ENCODE measurements at regions not wholly inside any gene's neighbourhood (a gene's known extent, or its start where the extent isn't known, plus 50 kb on each side); places are given as distances from the start of the nearest gene placed in this dataset.

- Histone ChIP-seq H3K9me3 (ENCODE audit: low read length) (no peaks in the 10 kb centered on the region), H3F3A (ENCODE audit: insufficient read depth, low read length, poor library complexity, severe bottlenecking) (no peaks in the 10 kb centered on the region), H3K9ac (ENCODE audit: low read length) (no peak overlapping the region), H3K4me3 (ENCODE audit: low read length) (no peak overlapping the region), H3K79me2 (replicated peaks; ENCODE audit: insufficient read depth, low read length) (no peaks in the 10 kb centered on the region), H3K36me3 (ENCODE audit: insufficient read depth, low read length) (no peaks in the 10 kb centered on the region), H2AFZ (ENCODE audit: low read depth, low read length) (no peak overlapping the region), H3K4me2 (ENCODE audit: low read length) (no peak overlapping the region), H3K27ac (ENCODE audit: low read length) (no peak overlapping the region), H3K9me2 (ENCODE audit: insufficient read depth, low read length) (no peaks in the 10 kb centered on the region), H4K20me1 (ENCODE audit: insufficient read depth) (no peaks in the 10 kb centered on the region), H3K27me3 (ENCODE audit: insufficient read depth, low read depth, low read length) (no peaks in the 10 kb centered on the region)
- TF ChIP-seq TAF1 (IDR thresholded peaks at IDR 0.05; ENCODE audit: low read depth) (no peak), SMC3 (conservative IDR thresholded peaks at IDR 0.05; ENCODE audit: poor library complexity) (no peak), EZH2 (IDR thresholded peaks at IDR 0.05; ENCODE audit: borderline replicate concordance, insufficient read depth, low read length, poor library complexity, severe bottlenecking) (no peak), REST (IDR thresholded peaks at IDR 0.05; ENCODE audit: borderline replicate concordance) (no peak), CTCF (IDR thresholded peaks at IDR 0.05; ENCODE audit: poor library complexity, severe bottlenecking) (no peak), POLR2AphosphoS5 (IDR thresholded peaks at IDR 0.05) (no peak), EP300 (conservative IDR thresholded peaks at IDR 0.05; ENCODE audit: poor library complexity, severe bottlenecking) (no peak), RAD21 (conservative IDR thresholded peaks at IDR 0.05) (no peak), MXI1 (conservative IDR thresholded peaks at IDR 0.05; ENCODE audit: poor library complexity, severe bottlenecking) (no peak)
Measured at GRCh38 chr7:25059576-25059975, 65.5 kb downstream of the CYCS start.

- H3K79me2 ChIP-seq (replicated peaks; ENCODE audit: insufficient read depth, low read length): no peaks in the 10 kb centered on the region
- no peaks in the 10 kb centered on the region for H3F3A ChIP-seq (ENCODE audit: insufficient read depth, low read length, poor library complexity, severe bottlenecking)
- TF ChIP-seq REST (IDR thresholded peaks at IDR 0.05; ENCODE audit: borderline replicate concordance): no peak
- no peak for TF ChIP-seq SMC3 (conservative IDR thresholded peaks at IDR 0.05; ENCODE audit: poor library complexity)
- TF ChIP-seq RAD21 (conservative IDR thresholded peaks at IDR 0.05): no peak
- TF ChIP-seq POLR2AphosphoS5 (IDR thresholded peaks at IDR 0.05): no peak
- TF ChIP-seq MXI1 (conservative IDR thresholded peaks at IDR 0.05; ENCODE audit: poor library complexity, severe bottlenecking): no peak
- TF ChIP-seq EP300 (conservative IDR thresholded peaks at IDR 0.05; ENCODE audit: poor library complexity, severe bottlenecking): no peak
- no peak for TF ChIP-seq EZH2 (IDR thresholded peaks at IDR 0.05; ENCODE audit: borderline replicate concordance, insufficient read depth, low read length, poor library complexity, severe bottlenecking)
- TF ChIP-seq TAF1 (IDR thresholded peaks at IDR 0.05; ENCODE audit: low read depth): no peak
- no peak overlapping the region for H3K27ac ChIP-seq (ENCODE audit: low read length)
- H3K9me2 ChIP-seq (ENCODE audit: insufficient read depth, low read length): no peaks in the 10 kb centered on the region
- H3K4me2 ChIP-seq (ENCODE audit: low read length): no peak overlapping the region
- no peaks in the 10 kb centered on the region for H4K20me1 ChIP-seq (ENCODE audit: insufficient read depth)
- no peaks in the 10 kb centered on the region for H3K9me3 ChIP-seq (ENCODE audit: low read length)
- no peak overlapping the region for H3K4me3 ChIP-seq (ENCODE audit: low read length)
- H3K36me3 ChIP-seq (ENCODE audit: insufficient read depth, low read length): no peaks in the 10 kb centered on the region
- H3K9ac ChIP-seq (ENCODE audit: low read length): no peak overlapping the region
- no peak overlapping the region for H2AFZ ChIP-seq (ENCODE audit: low read depth, low read length)
- no peaks in the 10 kb centered on the region for H3K27me3 ChIP-seq (ENCODE audit: insufficient read depth, low read depth, low read length)
Measured at GRCh38 chr7:25056368-25056767, 68.7 kb downstream of the CYCS start.
